Keratinocyte (primary cell): ENCODE measurements at regions not wholly inside any gene's neighbourhood (a gene's known extent, or its start where the extent isn't known, plus 50 kb on each side); places are given as distances from the start of the nearest gene placed in this dataset.

Source experiments
- DNase-seq: peaks from one replicate; pipeline ENCODE4 v3.0.0-alpha.2; 2011; ENCODE audit warnings: low read depth, missing footprints, low spot score
- FAIRE-seq: peaks from 2 replicates; lab custom pipeline; 2011; peaks lifted over from hg19 to GRCh38; lab: Jason Lieb, UNC
- H2AFZ ChIP-seq: 2 replicates; pipeline ENCODE4 v1.6.0; 2012; ENCODE audit warnings: low read length, control low read depth, inconsistent platforms; ENCODE audit not compliant: control insufficient read depth
- H3K27ac ChIP-seq: 2 replicates; pipeline ENCODE4 v1.5.1; 2011; ENCODE audit warnings: low read length; ENCODE audit not compliant: control insufficient read depth, insufficient read depth
- H3K27me3 ChIP-seq: 3 replicates; pipeline ENCODE4 v1.6.0; 2011; ENCODE audit warnings: low read length; ENCODE audit not compliant: control insufficient read depth, insufficient read depth; ENCODE audit errors: extremely low read depth
- H3K36me3 ChIP-seq, 2 experiments: 2 replicates in 1 of 2; 3 replicates in 1 of 2; pipeline ENCODE4 v1.5.1; 2011; ENCODE audit warnings: low read length in 2 of 2, mild to moderate bottlenecking in 1 of 2; ENCODE audit not compliant: control insufficient read depth in 2 of 2, insufficient read depth in 2 of 2; ENCODE audit errors: extremely low read depth in 1 of 2
- H3K4me1 ChIP-seq: 3 replicates; pipeline ENCODE4 v1.5.1; 2011; ENCODE audit warnings: low read length; ENCODE audit not compliant: control insufficient read depth, insufficient read depth; ENCODE audit errors: extremely low read depth
- H3K4me2 ChIP-seq: 3 replicates; pipeline ENCODE4 v1.6.0; 2011; ENCODE audit warnings: low read depth, low read length; ENCODE audit not compliant: control insufficient read depth, insufficient read depth; ENCODE audit errors: extremely low read depth
- H3K4me3 ChIP-seq, 3 experiments: fragments of 200-600 bp in 1 of 3; sonication (generic) in 1 of 3; 2 replicates in 2 of 3; 3 replicates in 1 of 3; pipeline ENCODE4 v1.5.1; 2011 to 2016; ENCODE audit warnings: low read length in 3 of 3, mild to moderate bottlenecking in 3 of 3, control low read depth in 2 of 3, inconsistent platforms in 1 of 3, low read depth in 1 of 3, mixed read lengths in 1 of 3, mixed run types in 1 of 3, moderate library complexity in 1 of 3; ENCODE audit not compliant: control insufficient read depth in 2 of 3, insufficient read depth in 2 of 3; ENCODE audit errors: extremely low read depth in 1 of 3
- H3K79me2 ChIP-seq: 2 replicates; pipeline ENCODE4 v1.6.0; 2012; ENCODE audit warnings: low read length; ENCODE audit not compliant: control insufficient read depth, insufficient read depth
- H3K9ac ChIP-seq: 3 replicates; pipeline ENCODE4 v1.6.0; 2011; ENCODE audit warnings: low read length; ENCODE audit not compliant: control insufficient read depth, insufficient read depth; ENCODE audit errors: extremely low read depth
- H3K9me1 ChIP-seq: 3 replicates; pipeline ENCODE4 v1.6.0; 2011; ENCODE audit warnings: low read length; ENCODE audit not compliant: control insufficient read depth, insufficient read depth; ENCODE audit errors: extremely low read depth
- H3K9me3 ChIP-seq: 2 replicates; pipeline ENCODE4 v1.5.1; 2012; ENCODE audit warnings: low read depth, low read length; ENCODE audit not compliant: control insufficient read depth
- H4K20me1 ChIP-seq: 3 replicates; pipeline ENCODE4 v1.6.0; 2011; ENCODE audit warnings: low read length; ENCODE audit not compliant: control insufficient read depth, insufficient read depth; ENCODE audit errors: extremely low read depth
- EZH2 ChIP-seq: IDR thresholded peaks from one replicate; pipeline ENCODE4 v1.6.1; 2012; ENCODE audit warnings: inconsistent platforms, mild to moderate bottlenecking, low read length, moderate library complexity
- dilution Hi-C: fragments of 300-500 bp; cut with MboI; formaldehyde crosslinking; loops from one replicate; pipeline ENCODE4 v1.7.0; 2020; ENCODE audit warnings: low sequenced_read_pairs; ENCODE audit not compliant: extremely low pct_ligation_motif_present
- TF ChIP-seq, protein P1 (sequence below), 3 experiments: IDR thresholded peaks in 1 of 3; conservative IDR thresholded peaks in 1 of 3; optimal IDR thresholded peaks in 1 of 3; 2 replicates in 2 of 3; 3 replicates in 1 of 3; pipeline versions ENCODE3 to v1.5.1; 2011; ENCODE audit warnings: low read length in 3 of 3, mild to moderate bottlenecking in 3 of 3, moderate library complexity in 2 of 3, control low read depth in 1 of 3, inconsistent platforms in 1 of 3; ENCODE audit not compliant: insufficient read depth in 2 of 3; ENCODE audit errors: extremely low read depth in 1 of 3

DNA sequence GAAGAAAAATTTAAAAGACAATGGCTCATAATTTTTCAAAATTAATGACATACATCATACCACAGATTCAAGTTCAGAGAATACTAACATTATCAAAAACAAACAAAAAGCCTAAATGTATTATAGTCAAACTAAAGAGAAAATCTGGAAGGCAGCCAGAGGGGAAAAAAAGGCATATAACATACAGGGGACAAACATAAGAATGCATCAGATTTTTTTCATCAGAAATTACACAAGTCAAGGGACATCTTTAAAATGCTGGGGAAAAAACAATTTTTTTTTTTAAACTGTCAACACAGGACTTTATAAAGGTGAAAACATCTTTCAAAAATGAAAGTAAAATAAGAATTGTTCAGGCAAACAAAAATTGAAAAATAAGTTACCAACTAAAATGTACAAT lies 478.4 kb upstream of the PLXNA2 start:
- Histone ChIP-seq H3K9me1 (no peaks in the 10 kb centered on the region), H3K36me3 (no peaks in the 10 kb centered on the region), H3K79me2 (no peaks in the 10 kb centered on the region), H4K20me1 (no peaks in the 10 kb centered on the region), H3K27me3 (peaks cover 7% of the 10 kb centered on the region), H3K9ac (no peak overlapping the region), H3K27ac (no peak overlapping the region), H2AFZ (no peak overlapping the region), H3K4me3 (no peak overlapping the region), H3K4me1 (no peaks in the 10 kb centered on the region), H3K4me2 (no peak overlapping the region), H3K9me3 (peaks cover 2% of the 10 kb centered on the region)
- FAIRE-seq (no peak), DNase-seq (no peak)
- dilution Hi-C loops: no loop called here
- TF ChIP-seq EZH2: no peak
- TF ChIP-seq, protein P1, sequence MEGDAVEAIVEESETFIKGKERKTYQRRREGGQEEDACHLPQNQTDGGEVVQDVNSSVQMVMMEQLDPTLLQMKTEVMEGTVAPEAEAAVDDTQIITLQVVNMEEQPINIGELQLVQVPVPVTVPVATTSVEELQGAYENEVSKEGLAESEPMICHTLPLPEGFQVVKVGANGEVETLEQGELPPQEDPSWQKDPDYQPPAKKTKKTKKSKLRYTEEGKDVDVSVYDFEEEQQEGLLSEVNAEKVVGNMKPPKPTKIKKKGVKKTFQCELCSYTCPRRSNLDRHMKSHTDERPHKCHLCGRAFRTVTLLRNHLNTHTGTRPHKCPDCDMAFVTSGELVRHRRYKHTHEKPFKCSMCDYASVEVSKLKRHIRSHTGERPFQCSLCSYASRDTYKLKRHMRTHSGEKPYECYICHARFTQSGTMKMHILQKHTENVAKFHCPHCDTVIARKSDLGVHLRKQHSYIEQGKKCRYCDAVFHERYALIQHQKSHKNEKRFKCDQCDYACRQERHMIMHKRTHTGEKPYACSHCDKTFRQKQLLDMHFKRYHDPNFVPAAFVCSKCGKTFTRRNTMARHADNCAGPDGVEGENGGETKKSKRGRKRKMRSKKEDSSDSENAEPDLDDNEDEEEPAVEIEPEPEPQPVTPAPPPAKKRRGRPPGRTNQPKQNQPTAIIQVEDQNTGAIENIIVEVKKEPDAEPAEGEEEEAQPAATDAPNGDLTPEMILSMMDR (optimal IDR thresholded peaks at IDR 0.05 in 1 of 3, IDR thresholded peaks at IDR 0.05 in 1 of 3, conservative IDR thresholded peaks at IDR 0.05 in 1 of 3; ENCODE audit: extremely low read depth in 1 of 3, insufficient read depth in 2 of 3, low read length in 3 of 3): no peak

DNA sequence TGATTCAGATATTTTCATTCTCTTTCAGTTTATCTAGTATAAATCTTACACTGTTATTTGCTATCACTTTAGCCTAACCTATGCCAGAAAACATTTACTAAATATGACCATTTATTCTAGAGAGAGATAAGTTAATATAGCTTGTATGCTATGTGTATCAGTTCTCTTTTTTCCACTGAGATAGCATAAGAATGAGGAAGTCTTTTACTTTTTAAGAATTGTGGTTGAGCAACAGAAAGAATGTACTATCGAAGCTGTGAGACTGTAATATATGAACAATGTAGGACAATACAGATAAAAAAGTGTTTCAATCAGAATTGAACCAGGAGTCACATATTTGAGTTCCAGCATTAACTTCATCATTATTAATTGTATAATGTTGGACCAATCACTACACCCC lies 479.9 kb upstream of the PLXNA2 start:
- H2AFZ ChIP-seq: no peak overlapping the region
- H3K4me3 ChIP-seq: no peak overlapping the region
- peaks cover 2% of the 10 kb centered on the region for H3K9me3 ChIP-seq
- no peaks in the 10 kb centered on the region for H3K79me2 ChIP-seq
- dilution Hi-C loops: no loop called here
- H3K27me3 ChIP-seq: peaks cover 16% of the 10 kb centered on the region
- H3K4me1 ChIP-seq: no peaks in the 10 kb centered on the region
- no peak overlapping the region for H3K9ac ChIP-seq
- DNase-seq (no peak), FAIRE-seq (no peak)
- H3K27ac ChIP-seq: no peak overlapping the region
- H4K20me1 ChIP-seq: no peaks in the 10 kb centered on the region
- H3K9me1 ChIP-seq: no peaks in the 10 kb centered on the region
- H3K36me3 ChIP-seq: no peaks in the 10 kb centered on the region
- TF ChIP-seq, protein P1 (optimal IDR thresholded peaks at IDR 0.05 in 1 of 3, IDR thresholded peaks at IDR 0.05 in 1 of 3, conservative IDR thresholded peaks at IDR 0.05 in 1 of 3; ENCODE audit: extremely low read depth in 1 of 3, insufficient read depth in 2 of 3, low read length in 3 of 3): no peak
- no peak for TF ChIP-seq EZH2
- H3K4me2 ChIP-seq: no peak overlapping the region
